GM18511 (cell line): ENCODE measurements at regions not wholly inside any gene's neighbourhood (a gene's known extent, or its start where the extent isn't known, plus 50 kb on each side); places are given as distances from the start of the nearest gene placed in this dataset.
"Not testable (repeated sequence)": the region's sequence is repeated elsewhere in the genome, so short reads cannot be mapped to it uniquely, and the experiment has no call there.

Source experiments
- ATAC-seq: cut with Tn5 transposase; IDR thresholded peaks from one replicate; pipeline ENCODE4 v1.9.1; 2021; ENCODE audit warnings: mild to moderate bottlenecking, moderate library complexity; ENCODE audit not compliant: unreplicated experiment

- no peak for ATAC-seq
These were observed 422.1 kb upstream of the HNRNPA3 start for GRCh38 chr2:176790468-176790867.

GRCh38 chr2:176793792-176794191 lies 418.8 kb upstream of the HNRNPA3 start:
- ATAC-seq = no peak

- no peak for ATAC-seq
These were observed 418.2 kb upstream of the HNRNPA3 start for GRCh38 chr2:176794392-176794791.

GRCh38 chr2:176795823-176796222 lies 416.8 kb upstream of the HNRNPA3 start:
- ATAC-seq = no peak

- not testable (repeated sequence) for ATAC-seq
These were observed 415.9 kb upstream of the HNRNPA3 start for GRCh38 chr2:176796677-176797076.

GRCh38 chr2:176804392-176804791 lies 408.2 kb upstream of the HNRNPA3 start:
- no peak for ATAC-seq

GRCh38 chr2:176805345-176805744 lies 407.2 kb upstream of the HNRNPA3 start:
- ATAC-seq = no peak

GRCh38 chr2:176812246-176812775 lies 400.3 kb upstream of the HNRNPA3 start:
- ATAC-seq = no peak

- no peak for ATAC-seq
These were observed 399.4 kb upstream of the HNRNPA3 start for GRCh38 chr2:176813156-176813555.

- ATAC-seq = no peak
These were observed 399.0 kb upstream of the HNRNPA3 start for GRCh38 chr2:176813621-176814049.

- no peak for ATAC-seq
These were observed 398.3 kb upstream of the HNRNPA3 start for GRCh38 chr2:176814274-176814673.

- ATAC-seq = peak; percentile 68
These were observed 397.7 kb upstream of the HNRNPA3 start for GRCh38 chr2:176814740-176815367.

- ATAC-seq = no peak
These were observed 395.5 kb upstream of the HNRNPA3 start for GRCh38 chr2:176817061-176817565.

GRCh38 chr2:176818076-176818475 lies 394.5 kb upstream of the HNRNPA3 start:
- no peak for ATAC-seq

GRCh38 chr2:176818617-176819016 lies 394.0 kb upstream of the HNRNPA3 start:
- ATAC-seq = no peak

GRCh38 chr2:176819306-176819705 lies 393.3 kb upstream of the HNRNPA3 start:
- no peak for ATAC-seq

GRCh38 chr2:176820371-176820932 lies 392.1 kb upstream of the HNRNPA3 start:
- no peak for ATAC-seq

- no peak for ATAC-seq
These were observed 391.2 kb upstream of the HNRNPA3 start for GRCh38 chr2:176821350-176821749.

- no peak for ATAC-seq
These were observed 390.5 kb upstream of the HNRNPA3 start for GRCh38 chr2:176822060-176822459.

GRCh38 chr2:176826356-176826755 lies 386.2 kb upstream of the HNRNPA3 start:
- no peak for ATAC-seq

GRCh38 chr2:176826984-176827668 lies 385.5 kb upstream of the HNRNPA3 start:
- no peak for ATAC-seq

- no peak for ATAC-seq
These were observed 382.2 kb upstream of the HNRNPA3 start for GRCh38 chr2:176830362-176830761.
